ENCODE measurements at regions not wholly inside any gene's neighbourhood (a gene's known extent, or its start where the extent isn't known, plus 50 kb on each side); places are given as distances from the start of the nearest gene placed in this dataset.

GRCh38 chr10:78508955-78509748, 475.5 kb downstream of the RPS24 start:
- Histone ChIP-seq H3K79me2 (ENCODE audit: control insufficient read depth, insufficient read depth, low read length) (no peaks in the 10 kb centered on the region), H3K27me3 (ENCODE audit: insufficient read depth, low read length, poor library complexity) (no peaks in the 10 kb centered on the region), H3K4me2 (ENCODE audit: low read length) (no peak overlapping the region), H3K4me1 (ENCODE audit: control insufficient read depth, low read depth, low read length) (no peaks in the 10 kb centered on the region), H3K23ac (ENCODE audit: low read length) (no peak overlapping the region), H3K27ac (ENCODE audit: low read depth, low read length) (no peak overlapping the region), H2AK5ac (ENCODE audit: low read length) (no peak overlapping the region), H3K36me3 (ENCODE audit: control insufficient read depth, insufficient read depth, low read length) (no peaks in the 10 kb centered on the region), H2BK120ac (ENCODE audit: low read depth, low read length) (no peak overlapping the region), H4K8ac (ENCODE audit: low read depth, low read length) (no peak overlapping the region), H2BK15ac (replicated peaks; ENCODE audit: low read depth) (no peak overlapping the region), H3K18ac (ENCODE audit: low read length) (no peak overlapping the region), H3K79me1 (ENCODE audit: low read length) (no peaks in the 10 kb centered on the region), H2BK5ac (ENCODE audit: low read length) (no peak overlapping the region), H3K4ac (ENCODE audit: low read depth, low read length) (no peak overlapping the region), H3K4me3 (ENCODE audit: low read length) (no peak overlapping the region), H3K56ac (ENCODE audit: low read length) (no peak overlapping the region), H3K9ac (ENCODE audit: low read length) (no peak overlapping the region), H4K5ac (ENCODE audit: low read length) (no peak overlapping the region)
- WGBS (ENCODE audit: extremely low coverage, insufficient coverage, low lambda C conversion rate): no CpG with 5 or more reads among the region's 6 CpGs
- no peak for DNase-seq

- H4K8ac ChIP-seq (ENCODE audit: low read depth, low read length): no peak overlapping the region
- H3K4me2 ChIP-seq (ENCODE audit: low read length): no peak overlapping the region
- no peak overlapping the region for H3K9ac ChIP-seq (ENCODE audit: low read length)
- H2BK5ac ChIP-seq (ENCODE audit: low read length): no peak overlapping the region
- H2BK120ac ChIP-seq (ENCODE audit: low read depth, low read length): no peak overlapping the region
- H3K27me3 ChIP-seq (ENCODE audit: insufficient read depth, low read length, poor library complexity): no peaks in the 10 kb centered on the region
- no peak overlapping the region for H4K5ac ChIP-seq (ENCODE audit: low read length)
- H3K4ac ChIP-seq (ENCODE audit: low read depth, low read length): no peak overlapping the region
- H3K23ac ChIP-seq (ENCODE audit: low read length): no peak overlapping the region
- H3K36me3 ChIP-seq (ENCODE audit: control insufficient read depth, insufficient read depth, low read length): no peaks in the 10 kb centered on the region
- no peak overlapping the region for H3K27ac ChIP-seq (ENCODE audit: low read depth, low read length)
- WGBS (ENCODE audit: extremely low coverage, insufficient coverage, low lambda C conversion rate): no CpG with 5 or more reads among the region's 12 CpGs
- no peaks in the 10 kb centered on the region for H3K4me1 ChIP-seq (ENCODE audit: control insufficient read depth, low read depth, low read length)
- no peak overlapping the region for H2AK5ac ChIP-seq (ENCODE audit: low read length)
- H3K79me2 ChIP-seq (ENCODE audit: control insufficient read depth, insufficient read depth, low read length): no peaks in the 10 kb centered on the region
- no peak overlapping the region for H3K18ac ChIP-seq (ENCODE audit: low read length)
- DNase-seq: peak; percentile 44
- no peak overlapping the region for H3K56ac ChIP-seq (ENCODE audit: low read length)
- H3K79me1 ChIP-seq (ENCODE audit: low read length): no peaks in the 10 kb centered on the region
- H3K4me3 ChIP-seq (ENCODE audit: low read length): no peak overlapping the region
- H2BK15ac ChIP-seq (replicated peaks; ENCODE audit: low read depth): no peak overlapping the region
Measured at GRCh38 chr10:78510566-78511323, 477.1 kb downstream of the RPS24 start.

- H3K36me3 ChIP-seq (ENCODE audit: control insufficient read depth, insufficient read depth, low read length): no peaks in the 10 kb centered on the region
- no peak overlapping the region for H3K4me3 ChIP-seq (ENCODE audit: low read length)
- WGBS (ENCODE audit: extremely low coverage, insufficient coverage, low lambda C conversion rate): no CpG with 5 or more reads among the region's 6 CpGs
- H3K79me2 ChIP-seq (ENCODE audit: control insufficient read depth, insufficient read depth, low read length): no peaks in the 10 kb centered on the region
- no peak overlapping the region for H3K27ac ChIP-seq (ENCODE audit: low read depth, low read length)
- DNase-seq: no peak
- H3K18ac ChIP-seq (ENCODE audit: low read length): no peak overlapping the region
- no peak overlapping the region for H3K4me2 ChIP-seq (ENCODE audit: low read length)
- no peak overlapping the region for H2BK15ac ChIP-seq (replicated peaks; ENCODE audit: low read depth)
- H3K56ac ChIP-seq (ENCODE audit: low read length): no peak overlapping the region
- H3K27me3 ChIP-seq (ENCODE audit: insufficient read depth, low read length, poor library complexity): no peaks in the 10 kb centered on the region
- no peak overlapping the region for H4K5ac ChIP-seq (ENCODE audit: low read length)
- no peak overlapping the region for H2BK5ac ChIP-seq (ENCODE audit: low read length)
- no peak overlapping the region for H2BK120ac ChIP-seq (ENCODE audit: low read depth, low read length)
- H3K79me1 ChIP-seq (ENCODE audit: low read length): no peaks in the 10 kb centered on the region
- H2AK5ac ChIP-seq (ENCODE audit: low read length): no peak overlapping the region
- H3K9ac ChIP-seq (ENCODE audit: low read length): no peak overlapping the region
- H3K4ac ChIP-seq (ENCODE audit: low read depth, low read length): no peak overlapping the region
- no peak overlapping the region for H3K23ac ChIP-seq (ENCODE audit: low read length)
- no peaks in the 10 kb centered on the region for H3K4me1 ChIP-seq (ENCODE audit: control insufficient read depth, low read depth, low read length)
- no peak overlapping the region for H4K8ac ChIP-seq (ENCODE audit: low read depth, low read length)
Measured at GRCh38 chr10:78511324-78512204, 477.9 kb downstream of the RPS24 start.

- Histone ChIP-seq H3K27me3 (ENCODE audit: insufficient read depth, low read length, poor library complexity) (no peaks in the 10 kb centered on the region), H3K4me1 (ENCODE audit: control insufficient read depth, low read depth, low read length) (no peaks in the 10 kb centered on the region), H3K79me2 (ENCODE audit: control insufficient read depth, insufficient read depth, low read length) (no peaks in the 10 kb centered on the region), H3K36me3 (ENCODE audit: control insufficient read depth, insufficient read depth, low read length) (no peaks in the 10 kb centered on the region), H3K4ac (ENCODE audit: low read depth, low read length) (no peak overlapping the region), H3K4me2 (ENCODE audit: low read length) (no peak overlapping the region), H4K5ac (ENCODE audit: low read length) (no peak overlapping the region), H3K18ac (ENCODE audit: low read length) (no peak overlapping the region), H3K56ac (ENCODE audit: low read length) (no peak overlapping the region), H3K9ac (ENCODE audit: low read length) (no peak overlapping the region), H3K23ac (ENCODE audit: low read length) (no peak overlapping the region), H2BK5ac (ENCODE audit: low read length) (no peak overlapping the region), H2AK5ac (ENCODE audit: low read length) (no peak overlapping the region), H4K8ac (ENCODE audit: low read depth, low read length) (no peak overlapping the region), H3K4me3 (ENCODE audit: low read length) (no peak overlapping the region), H3K79me1 (ENCODE audit: low read length) (no peaks in the 10 kb centered on the region), H2BK15ac (replicated peaks; ENCODE audit: low read depth) (no peak overlapping the region), H2BK120ac (ENCODE audit: low read depth, low read length) (no peak overlapping the region), H3K27ac (ENCODE audit: low read depth, low read length) (no peak overlapping the region)
- no CpG with 5 or more reads among the region's 3 CpGs for WGBS (ENCODE audit: extremely low coverage, insufficient coverage, low lambda C conversion rate)
- DNase-seq: no peak
Measured at GRCh38 chr10:78512205-78512550, 478.5 kb downstream of the RPS24 start.

GRCh38 chr10:78513330-78513729, 479.7 kb downstream of the RPS24 start:
- Histone ChIP-seq H3K36me3 (ENCODE audit: control insufficient read depth, insufficient read depth, low read length) (no peaks in the 10 kb centered on the region), H3K18ac (ENCODE audit: low read length) (no peak overlapping the region), H3K4ac (ENCODE audit: low read depth, low read length) (no peak overlapping the region), H3K4me1 (ENCODE audit: control insufficient read depth, low read depth, low read length) (no peaks in the 10 kb centered on the region), H3K27me3 (ENCODE audit: insufficient read depth, low read length, poor library complexity) (no peaks in the 10 kb centered on the region), H2AK5ac (ENCODE audit: low read length) (no peak overlapping the region), H3K27ac (ENCODE audit: low read depth, low read length) (no peak overlapping the region), H2BK15ac (replicated peaks; ENCODE audit: low read depth) (no peak overlapping the region), H3K4me3 (ENCODE audit: low read length) (no peak overlapping the region), H3K56ac (ENCODE audit: low read length) (no peak overlapping the region), H3K79me1 (ENCODE audit: low read length) (no peaks in the 10 kb centered on the region), H3K79me2 (ENCODE audit: control insufficient read depth, insufficient read depth, low read length) (no peaks in the 10 kb centered on the region), H3K9ac (ENCODE audit: low read length) (no peak overlapping the region), H4K8ac (ENCODE audit: low read depth, low read length) (no peak overlapping the region), H2BK120ac (ENCODE audit: low read depth, low read length) (no peak overlapping the region), H3K23ac (ENCODE audit: low read length) (no peak overlapping the region), H2BK5ac (ENCODE audit: low read length) (no peak overlapping the region), H3K4me2 (ENCODE audit: low read length) (no peak overlapping the region), H4K5ac (ENCODE audit: low read length) (no peak overlapping the region)
- peak; percentile 58 for DNase-seq
- no CpG with 5 or more reads among the region's 2 CpGs for WGBS (ENCODE audit: extremely low coverage, insufficient coverage, low lambda C conversion rate)

Data from mesendoderm (in vitro differentiated cells).